Transverse colon (tissue), 4 donors: ENCODE measurements at regions not wholly inside any gene's neighbourhood (a gene's known extent, or its start where the extent isn't known, plus 50 kb on each side); places are given as distances from the start of the nearest gene placed in this dataset.

ENCODE experiments used
- DNase-seq: peaks from one replicate; pipeline ENCODE4 v3.0.0-alpha.2; 2019
- H3K27ac ChIP-seq, 4 donors: fragments of 200-600 bp; sonication (generic); 2 replicates each; pipeline ENCODE4 v1.5.1; 2016 to 2018; ENCODE audit warnings: inconsistent platforms in 4 of 4
- H3K27me3 ChIP-seq: fragments of 200-600 bp; sonication (generic); 2 replicates; pipeline ENCODE4 v1.5.1; 2017; ENCODE audit warnings: inconsistent platforms
- H3K36me3 ChIP-seq, 4 donors: fragments of 200-600 bp; sonication (generic); 2 replicates each; pipeline ENCODE4 v1.5.1; 2017 to 2019; ENCODE audit warnings: inconsistent platforms in 4 of 4
- H3K4me1 ChIP-seq, 4 donors: fragments of 200-600 bp; sonication (generic); 2 replicates each; pipeline ENCODE4 v1.5.1; 2017 to 2020; ENCODE audit warnings: inconsistent platforms in 4 of 4
- H3K4me3 ChIP-seq, 4 donors: fragments of 200-600 bp; sonication (generic); 1 replicate in 1 of 4; 2 replicates in 3 of 4; pipeline versions ENCODE4 v1.5.1 to v1.6.1; 2017 to 2019; ENCODE audit warnings: inconsistent platforms in 4 of 4
- H3K9me3 ChIP-seq, 2 donors: fragments of 200-600 bp; sonication (generic); 2 replicates each; pipeline ENCODE4 v1.5.1; 2017 to 2019; ENCODE audit warnings: inconsistent platforms in 2 of 2
- EP300 ChIP-seq: sonication (generic); formaldehyde crosslinking; IDR thresholded peaks from one replicate; pipeline ENCODE4 v1.6.1; 2017; ENCODE audit warnings: antibody characterized with exemption, low read depth
- POLR2A ChIP-seq: fragments of 450-650 bp; IDR thresholded peaks from one replicate; pipeline ENCODE4 v1.6.1; 2016; ENCODE audit warnings: antibody characterized with exemption, mild to moderate bottlenecking, moderate library complexity
- POLR2AphosphoS5 ChIP-seq, 3 donors: sonication (generic); formaldehyde crosslinking; IDR thresholded peaks; one replicate each; pipeline ENCODE4 v1.6.1; 2016; ENCODE audit warnings: antibody characterized with exemption in 3 of 3
- WGBS, 2 donors: methylation state at CpG; one replicate each; pipeline ENCODE4 v1.1.5; 2018; ENCODE audit warnings: low coverage in 1 of 2; 5-methylcytosine and 5-hydroxymethylcytosine counted together
- in situ Hi-C, 4 donors: fragments of 200-750 bp; cut with MboI; loops; one replicate each; pipeline versions ENCODE4 v1.15.0 to v1.15.1; 2017; ENCODE audit warnings: low sequenced_read_pairs in 3 of 4, low pct_ligation_motif_present in 1 of 4, low pct_unique_long_range_greater_than_20kb in 1 of 4
- intact Hi-C: fragments of 100-400 bp; cut with DNase I; formaldehyde crosslinking; loops from one replicate; pipeline ENCODE4 v1.15.1; 2023; ENCODE audit warnings: low total_unique reads
- TF ChIP-seq, protein P1 (sequence below), 5 experiments: fragments of 200-600 bp in 3 of 5; fragments of 450-650 bp in 2 of 5; sonication (generic) in 3 of 5; IDR thresholded peaks; 1 replicate in 2 of 5; 2 replicates in 3 of 5; pipeline ENCODE4 v1.5.1; 2016 to 2017; ENCODE audit warnings: antibody characterized with exemption in 5 of 5, inconsistent platforms in 3 of 5, mild to moderate bottlenecking in 2 of 5, moderate library complexity in 1 of 5

DNA sequence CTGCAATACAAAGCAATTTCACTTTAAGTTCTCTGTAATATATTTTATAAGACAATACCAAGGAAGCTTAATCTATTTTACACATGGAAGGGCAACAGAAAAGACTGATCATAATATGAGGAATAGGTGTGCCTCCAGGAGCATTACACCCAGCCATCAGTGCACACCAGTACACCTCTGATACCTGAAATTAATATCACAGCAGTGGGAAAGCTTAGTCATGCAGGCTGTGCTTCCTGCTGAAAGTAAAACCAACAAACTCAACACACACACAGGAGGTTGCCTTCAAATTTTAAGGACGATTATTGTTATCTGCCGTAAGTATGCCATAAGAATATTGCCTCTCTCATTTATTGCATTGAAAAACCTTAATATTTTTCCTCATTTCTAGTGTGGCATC, 1119.1 kb upstream of the TENM4 start:
- intact Hi-C loops (no loop called here), in situ Hi-C loops (no loop called here)
- DNase-seq: no peak
- H3K4me3 ChIP-seq: no peak overlapping the region
- no peak for TF ChIP-seq EP300
- TF ChIP-seq POLR2AphosphoS5 (IDR thresholded peaks at IDR 0.05): no peak
- TF ChIP-seq, protein P1, sequence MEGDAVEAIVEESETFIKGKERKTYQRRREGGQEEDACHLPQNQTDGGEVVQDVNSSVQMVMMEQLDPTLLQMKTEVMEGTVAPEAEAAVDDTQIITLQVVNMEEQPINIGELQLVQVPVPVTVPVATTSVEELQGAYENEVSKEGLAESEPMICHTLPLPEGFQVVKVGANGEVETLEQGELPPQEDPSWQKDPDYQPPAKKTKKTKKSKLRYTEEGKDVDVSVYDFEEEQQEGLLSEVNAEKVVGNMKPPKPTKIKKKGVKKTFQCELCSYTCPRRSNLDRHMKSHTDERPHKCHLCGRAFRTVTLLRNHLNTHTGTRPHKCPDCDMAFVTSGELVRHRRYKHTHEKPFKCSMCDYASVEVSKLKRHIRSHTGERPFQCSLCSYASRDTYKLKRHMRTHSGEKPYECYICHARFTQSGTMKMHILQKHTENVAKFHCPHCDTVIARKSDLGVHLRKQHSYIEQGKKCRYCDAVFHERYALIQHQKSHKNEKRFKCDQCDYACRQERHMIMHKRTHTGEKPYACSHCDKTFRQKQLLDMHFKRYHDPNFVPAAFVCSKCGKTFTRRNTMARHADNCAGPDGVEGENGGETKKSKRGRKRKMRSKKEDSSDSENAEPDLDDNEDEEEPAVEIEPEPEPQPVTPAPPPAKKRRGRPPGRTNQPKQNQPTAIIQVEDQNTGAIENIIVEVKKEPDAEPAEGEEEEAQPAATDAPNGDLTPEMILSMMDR (IDR thresholded peaks at IDR 0.05): no peak
- TF ChIP-seq POLR2A: no peak
- H3K36me3 ChIP-seq: no peaks in the 10 kb centered on the region
- H3K4me1 ChIP-seq: no peaks in the 10 kb centered on the region
- no peaks in the 10 kb centered on the region for H3K27me3 ChIP-seq
- no peak overlapping the region for H3K27ac ChIP-seq
- H3K9me3 ChIP-seq: no peaks in the 10 kb centered on the region
- 93% methylated on average over 2 of the region's 2 CpGs; no CpG with 5 or more reads in 1 of the 2 donors for WGBS, 2 donors

DNA sequence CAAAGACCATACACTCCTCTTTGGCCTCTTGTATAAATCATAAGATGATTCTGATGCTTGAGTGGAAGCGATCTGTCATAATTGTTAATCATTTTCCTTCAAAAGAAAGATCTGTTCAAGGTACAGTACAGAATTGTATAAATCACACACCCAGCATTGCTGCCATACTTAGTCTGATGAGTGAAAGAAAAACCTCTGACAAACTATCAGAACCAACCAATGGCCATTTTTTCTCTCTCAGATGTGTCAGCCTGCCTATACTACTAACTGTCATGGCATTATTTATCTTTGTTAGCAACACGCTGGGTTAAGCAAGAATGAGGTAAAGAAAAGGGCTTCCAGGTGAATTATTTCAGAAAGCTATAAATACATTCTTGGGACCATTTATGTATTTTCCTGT, 1112.7 kb upstream of the TENM4 start:
- Histone ChIP-seq H3K36me3 (no peaks in the 10 kb centered on the region), H3K4me1 (no peaks in the 10 kb centered on the region), H3K9me3 (no peaks in the 10 kb centered on the region), H3K27me3 (no peaks in the 10 kb centered on the region), H3K4me3 (no peak overlapping the region), H3K27ac (no peak overlapping the region)
- DNase-seq: no peak
- in situ Hi-C loops (no loop called here), intact Hi-C loops (no loop called here)
- WGBS, 2 donors: 66 to 95% methylated on average over 2 of the region's 2 CpGs
- TF ChIP-seq POLR2A (no peak), POLR2AphosphoS5 (IDR thresholded peaks at IDR 0.05) (no peak), EP300 (no peak)
- TF ChIP-seq, protein P1 (IDR thresholded peaks at IDR 0.05): no peak

DNA sequence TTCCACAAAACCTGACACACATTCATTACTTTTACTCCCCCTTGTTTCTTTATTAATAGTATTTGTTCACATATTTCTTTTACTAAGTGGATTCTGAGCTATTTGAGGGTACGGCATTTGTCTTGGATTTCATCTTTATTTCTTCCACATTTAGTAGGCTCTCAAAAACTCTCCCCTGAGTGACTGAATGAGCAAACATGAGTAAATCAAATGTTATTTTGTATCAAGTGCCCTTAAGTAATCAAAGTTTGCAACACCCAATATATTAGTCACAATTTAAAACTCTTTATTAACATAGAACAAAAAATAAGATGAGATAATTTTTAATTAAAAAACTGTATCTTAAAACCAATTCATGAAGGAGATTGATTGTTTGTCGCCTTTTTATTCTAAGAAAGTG, 1101.9 kb upstream of the TENM4 start:
- DNase-seq: no peak
- H3K36me3 ChIP-seq: no peaks in the 10 kb centered on the region
- no peaks in the 10 kb centered on the region for H3K9me3 ChIP-seq
- H3K27me3 ChIP-seq: no peaks in the 10 kb centered on the region
- no peak overlapping the region for H3K27ac ChIP-seq
- in situ Hi-C loops: no loop called here
- no peak overlapping the region for H3K4me3 ChIP-seq
- no peak for TF ChIP-seq POLR2A
- TF ChIP-seq, protein P1 (IDR thresholded peaks at IDR 0.05): no peak
- TF ChIP-seq POLR2AphosphoS5 (IDR thresholded peaks at IDR 0.05): no peak
- TF ChIP-seq EP300: no peak
- WGBS, 2 donors: 75 to 87% methylated on average over 2 of the region's 2 CpGs
- no peaks in the 10 kb centered on the region for H3K4me1 ChIP-seq
- intact Hi-C loops: no loop called here

DNA sequence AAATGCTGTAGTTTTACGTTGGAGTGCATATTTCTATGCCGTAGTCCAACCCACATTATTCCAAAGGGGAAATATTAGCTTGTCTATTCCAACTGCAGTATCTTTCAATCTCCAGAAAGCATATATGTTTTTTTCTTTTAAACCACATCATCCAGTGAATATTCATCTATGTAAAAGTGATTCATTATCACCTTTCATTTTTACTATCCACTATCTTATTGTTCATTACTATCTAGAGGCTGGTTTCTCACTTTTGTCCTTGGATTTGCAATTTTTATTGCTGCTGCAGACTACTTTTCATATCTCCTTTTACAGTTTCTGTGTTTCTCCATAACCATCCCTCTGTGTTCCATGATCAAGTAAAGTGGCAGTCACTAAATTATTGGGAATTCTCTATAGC, 1097.2 kb upstream of the TENM4 start:
- no peak for DNase-seq
- in situ Hi-C loops: no loop called here
- H3K4me1 ChIP-seq: no peaks in the 10 kb centered on the region
- no peaks in the 10 kb centered on the region for H3K36me3 ChIP-seq
- H3K9me3 ChIP-seq: no peaks in the 10 kb centered on the region
- intact Hi-C loops: no loop called here
- 82 to 83% methylated on average over 2 of the region's 2 CpGs for WGBS, 2 donors
- TF ChIP-seq, protein P1 (IDR thresholded peaks at IDR 0.05): no peak
- TF ChIP-seq POLR2A (no peak), POLR2AphosphoS5 (IDR thresholded peaks at IDR 0.05) (no peak), EP300 (no peak)
- H3K4me3 ChIP-seq: no peak overlapping the region
- H3K27ac ChIP-seq: no peak overlapping the region
- H3K27me3 ChIP-seq: no peaks in the 10 kb centered on the region
